Activated B cell treated with CpG ODN at 0.5 μM for 24 hours (primary cell): ENCODE measurements at regions not wholly inside any gene's neighbourhood (a gene's known extent, or its start where the extent isn't known, plus 50 kb on each side); places are given as distances from the start of the nearest gene placed in this dataset.

Experiments used
- ATAC-seq: fragments of 200-7000 bp; cut with Tn5 transposase; one replicate; pipeline ENCODE4 v1.10.0; 2021; ENCODE audit warnings: low read depth, mild to moderate bottlenecking, moderate library complexity
- CTCF ChIA-PET: fragments of 350-600 bp; sonication (Branson Sonifier 250); formaldehyde crosslinking; loops from one replicate; lab custom pipeline; 2021; ENCODE audit warnings: antibody characterized with exemption; lab: Charles Lee
- POLR2A ChIA-PET: fragments of 350-600 bp; sonication (Branson Sonifier 250); formaldehyde crosslinking; loops from one replicate; lab custom pipeline; 2021; ENCODE audit warnings: antibody characterized with exemption; lab: Charles Lee
- DNase-seq: peaks from one replicate; pipeline ENCODE4 v3.0.0; 2022
- H3K27ac Mint-ChIP-seq: one replicate; pipeline ENCODE4 v1.8.0; 2020; ENCODE audit warnings: mixed read lengths
- H3K27me3 Mint-ChIP-seq: one replicate; pipeline ENCODE4 v1.8.0; 2021; ENCODE audit warnings: mixed read lengths
- H3K36me3 Mint-ChIP-seq: one replicate; pipeline ENCODE4 v1.8.0; 2021; ENCODE audit warnings: low read depth, mixed read lengths
- H3K4me1 Mint-ChIP-seq: one replicate; pipeline ENCODE4 v1.8.0; 2021; ENCODE audit warnings: mixed read lengths
- H3K4me3 Mint-ChIP-seq: one replicate; pipeline ENCODE4 v1.8.0; 2020; ENCODE audit warnings: mild to moderate bottlenecking, mixed read lengths
- H3K9me3 Mint-ChIP-seq: one replicate; pipeline ENCODE4 v1.8.0; 2020; ENCODE audit warnings: mixed read lengths
- intact Hi-C: fragments of 100-400 bp; cut with micrococcal nuclease; formaldehyde crosslinking; loops from one replicate; pipeline ENCODE4 v1.15.1; 2024
- TF ChIP-seq, protein P1 (sequence below): fragments of 200-600 bp; IDR thresholded peaks from one replicate; pipeline ENCODE4 v1.8.0; 2022; ENCODE audit warnings: antibody characterized with exemption, mild to moderate bottlenecking

- CTCF ChIA-PET = no interaction called here
- no peak overlapping the region for H3K4me3 Mint-ChIP-seq
Observed at GRCh38 chr12:129966146-129966995, 62.5 kb upstream of the TMEM132D start.

DNA sequence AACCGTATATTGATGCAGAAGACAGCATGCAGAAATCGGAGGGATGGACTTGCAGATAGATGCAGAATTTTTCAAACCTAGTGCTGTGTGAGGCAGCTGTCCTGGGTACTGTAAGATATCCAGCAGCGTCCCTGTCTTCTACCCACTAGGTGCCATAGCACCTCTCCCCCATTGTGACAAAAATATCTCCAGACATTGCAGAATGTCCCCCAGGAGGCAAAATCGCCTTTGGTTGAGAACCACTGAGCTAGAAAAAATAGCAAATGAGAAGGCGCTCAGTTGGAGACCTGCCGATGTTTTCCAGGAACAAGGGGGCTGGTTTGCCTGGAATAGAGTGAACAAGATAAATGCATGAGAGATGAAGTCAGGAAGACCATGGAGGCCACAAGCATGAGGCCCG lies 67.9 kb upstream of the TMEM132D start:
- no peak overlapping the region for H3K27ac Mint-ChIP-seq
- TF ChIP-seq, protein P1, sequence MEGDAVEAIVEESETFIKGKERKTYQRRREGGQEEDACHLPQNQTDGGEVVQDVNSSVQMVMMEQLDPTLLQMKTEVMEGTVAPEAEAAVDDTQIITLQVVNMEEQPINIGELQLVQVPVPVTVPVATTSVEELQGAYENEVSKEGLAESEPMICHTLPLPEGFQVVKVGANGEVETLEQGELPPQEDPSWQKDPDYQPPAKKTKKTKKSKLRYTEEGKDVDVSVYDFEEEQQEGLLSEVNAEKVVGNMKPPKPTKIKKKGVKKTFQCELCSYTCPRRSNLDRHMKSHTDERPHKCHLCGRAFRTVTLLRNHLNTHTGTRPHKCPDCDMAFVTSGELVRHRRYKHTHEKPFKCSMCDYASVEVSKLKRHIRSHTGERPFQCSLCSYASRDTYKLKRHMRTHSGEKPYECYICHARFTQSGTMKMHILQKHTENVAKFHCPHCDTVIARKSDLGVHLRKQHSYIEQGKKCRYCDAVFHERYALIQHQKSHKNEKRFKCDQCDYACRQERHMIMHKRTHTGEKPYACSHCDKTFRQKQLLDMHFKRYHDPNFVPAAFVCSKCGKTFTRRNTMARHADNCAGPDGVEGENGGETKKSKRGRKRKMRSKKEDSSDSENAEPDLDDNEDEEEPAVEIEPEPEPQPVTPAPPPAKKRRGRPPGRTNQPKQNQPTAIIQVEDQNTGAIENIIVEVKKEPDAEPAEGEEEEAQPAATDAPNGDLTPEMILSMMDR = no peak
- H3K4me1 Mint-ChIP-seq = no peaks in the 10 kb centered on the region
- H3K4me3 Mint-ChIP-seq = no peak overlapping the region
- H3K36me3 Mint-ChIP-seq = no peaks in the 10 kb centered on the region
- no peaks in the 10 kb centered on the region for H3K27me3 Mint-ChIP-seq
- H3K9me3 Mint-ChIP-seq = no peaks in the 10 kb centered on the region
- DNase-seq (no peak), ATAC-seq (no peak)
- CTCF ChIA-PET = no interaction called here
- POLR2A ChIA-PET = no interaction called here
- intact Hi-C loops = no loop called here

More at GRCh38 chr12:129966146-129966995, 62.5 kb upstream of the TMEM132D start:
- TF ChIP-seq, protein P1 = no peak
- Mint-ChIP-seq H3K4me1 (no peaks in the 10 kb centered on the region), H3K27ac (no peak overlapping the region), H3K36me3 (no peaks in the 10 kb centered on the region), H3K27me3 (no peaks in the 10 kb centered on the region), H3K9me3 (no peaks in the 10 kb centered on the region)
- DNase-seq = no peak
- intact Hi-C loops = no loop called here
- POLR2A ChIA-PET = no interaction called here
- no peak for ATAC-seq

- no peaks in the 10 kb centered on the region for H3K9me3 Mint-ChIP-seq
- H3K27me3 Mint-ChIP-seq = no peaks in the 10 kb centered on the region
- ChIA-PET POLR2A (no interaction called here), CTCF (no interaction called here)
- no peak for DNase-seq
- no peak for ATAC-seq
- no peak overlapping the region for H3K27ac Mint-ChIP-seq
- no peak overlapping the region for H3K4me3 Mint-ChIP-seq
- no peaks in the 10 kb centered on the region for H3K4me1 Mint-ChIP-seq
- intact Hi-C loops = no loop called here
- no peaks in the 10 kb centered on the region for H3K36me3 Mint-ChIP-seq
- TF ChIP-seq, protein P1 = no peak
Observed at GRCh38 chr12:129973236-129973961, 69.6 kb upstream of the TMEM132D start.

DNA sequence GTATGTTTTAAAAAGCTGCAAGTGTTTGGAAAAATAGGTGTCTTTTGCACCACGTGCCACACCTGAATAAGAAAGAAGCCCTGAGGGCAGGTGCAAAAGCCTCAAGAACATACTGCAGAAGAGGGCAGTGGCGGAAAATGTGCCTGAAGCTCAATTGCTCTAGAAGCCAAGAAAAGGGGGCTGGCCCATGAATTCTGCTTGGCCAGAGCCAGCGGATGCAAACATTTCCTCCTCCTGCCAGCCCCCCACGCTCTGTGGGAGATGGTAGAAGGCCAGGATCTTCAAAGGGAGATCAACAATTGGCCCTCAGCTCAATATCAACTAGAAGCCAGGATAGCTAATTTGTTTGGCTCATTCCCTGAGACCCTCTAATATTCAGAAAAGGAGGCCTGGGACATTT lies 80.3 kb upstream of the TMEM132D start:
- intact Hi-C loops = no loop called here
- no peak overlapping the region for H3K27ac Mint-ChIP-seq
- no peak overlapping the region for H3K4me3 Mint-ChIP-seq
- POLR2A ChIA-PET = no interaction called here
- no peaks in the 10 kb centered on the region for H3K4me1 Mint-ChIP-seq
- H3K9me3 Mint-ChIP-seq = peaks cover 1% of the 10 kb centered on the region
- no peaks in the 10 kb centered on the region for H3K36me3 Mint-ChIP-seq
- DNase-seq (no peak), ATAC-seq (no peak)
- CTCF ChIA-PET = no interaction called here
- TF ChIP-seq, protein P1 = no peak
- H3K27me3 Mint-ChIP-seq = no peaks in the 10 kb centered on the region

DNA sequence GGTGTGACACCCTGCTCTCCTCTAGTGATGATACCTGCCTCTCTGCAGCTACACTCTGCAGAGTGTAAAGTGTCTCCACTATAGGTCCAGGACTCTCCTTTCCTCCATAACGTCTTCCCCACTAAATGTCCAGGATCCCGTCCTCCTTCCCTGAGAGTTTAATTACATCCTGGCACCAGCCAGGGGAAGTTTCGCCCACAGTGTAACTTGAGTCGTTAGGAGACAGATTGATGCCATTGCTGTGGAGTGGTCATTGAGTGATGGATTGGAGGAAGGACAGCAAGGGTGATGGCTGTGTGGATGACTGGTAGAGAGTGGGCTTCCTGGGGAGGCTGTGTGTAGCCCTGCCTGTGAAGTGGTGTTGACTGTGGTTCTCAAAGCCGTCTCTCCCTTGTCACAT lies 84.0 kb upstream of the TMEM132D start:
- H3K27ac Mint-ChIP-seq = no peak overlapping the region
- H3K4me1 Mint-ChIP-seq = no peaks in the 10 kb centered on the region
- ChIA-PET CTCF (no interaction called here), POLR2A (no interaction called here)
- ATAC-seq = no peak
- H3K9me3 Mint-ChIP-seq = peaks cover 6% of the 10 kb centered on the region
- H3K4me3 Mint-ChIP-seq = no peak overlapping the region
- intact Hi-C loops = no loop called here
- TF ChIP-seq, protein P1 = no peak
- no peaks in the 10 kb centered on the region for H3K27me3 Mint-ChIP-seq
- no peaks in the 10 kb centered on the region for H3K36me3 Mint-ChIP-seq
- DNase-seq = no peak
